H9 (cell line): ENCODE measurements at regions not wholly inside any gene's neighbourhood (a gene's known extent, or its start where the extent isn't known, plus 50 kb on each side); places are given as distances from the start of the nearest gene placed in this dataset.

Source experiments
- DNase-seq: peaks from one replicate; pipeline ENCODE4 v3.0.0-alpha.2; 2017
- H2AFZ ChIP-seq: one replicate; pipeline ENCODE4 v1.6.1; 2013; ENCODE audit warnings: mild to moderate bottlenecking, low read length, control low read depth, moderate library complexity
- H2AK5ac ChIP-seq: 2 replicates; pipeline ENCODE4 v1.6.1; 2013; ENCODE audit warnings: low read length, control low read depth, mixed read lengths; ENCODE audit not compliant: insufficient read length
- H2BK120ac ChIP-seq: one replicate; pipeline ENCODE4 v1.6.1; 2013; ENCODE audit warnings: low read depth, mild to moderate bottlenecking, low read length, control low read depth, inconsistent platforms; ENCODE audit not compliant: poor library complexity, severe bottlenecking
- H2BK12ac ChIP-seq: 2 replicates; pipeline ENCODE4 v1.6.1; 2013; ENCODE audit warnings: low read length, control low read depth, mixed read lengths, low read depth; ENCODE audit not compliant: insufficient read length
- H2BK15ac ChIP-seq: 2 replicates; pipeline ENCODE4 v1.6.1; 2013; ENCODE audit warnings: low read depth, low read length, control low read depth
- H2BK20ac ChIP-seq: one replicate; pipeline ENCODE4 v1.6.1; 2013; ENCODE audit warnings: low read depth, mild to moderate bottlenecking, low read length, control low read depth, inconsistent platforms; ENCODE audit not compliant: poor library complexity, severe bottlenecking
- H2BK5ac ChIP-seq: 2 replicates; pipeline ENCODE4 v1.6.1; 2013; ENCODE audit warnings: low read length, control low read depth, mixed read lengths; ENCODE audit not compliant: insufficient read length
- H3K14ac ChIP-seq: 2 replicates; pipeline ENCODE4 v1.6.1; 2013; ENCODE audit warnings: low read length, control low read depth; ENCODE audit not compliant: insufficient read depth
- H3K18ac ChIP-seq: 2 replicates; pipeline ENCODE4 v1.6.1; 2013; ENCODE audit warnings: low read depth, mild to moderate bottlenecking, mixed read lengths, low read length, control low read depth; ENCODE audit not compliant: insufficient read length
- H3K23ac ChIP-seq: 2 replicates; pipeline ENCODE4 v1.6.1; 2013; ENCODE audit warnings: low read length, control low read depth, mixed read lengths, low read depth; ENCODE audit not compliant: insufficient read length
- H3K23me2 ChIP-seq: 2 replicates; pipeline ENCODE4 v1.6.1; 2013; ENCODE audit warnings: low read depth, mild to moderate bottlenecking, mixed read lengths, low read length, control low read depth; ENCODE audit not compliant: insufficient read length, poor library complexity, severe bottlenecking
- H3K27ac ChIP-seq: 2 replicates; pipeline ENCODE4 v1.5.1; 2013; ENCODE audit warnings: low read length, control low read depth, mixed read lengths, low read depth; ENCODE audit not compliant: insufficient read length
- H3K27me3 ChIP-seq: 2 replicates; pipeline ENCODE4 v1.6.1; 2013; ENCODE audit warnings: low read length, control low read depth, inconsistent platforms; ENCODE audit not compliant: insufficient read depth
- H3K4ac ChIP-seq: 2 replicates; pipeline ENCODE4 v1.6.1; 2013; ENCODE audit warnings: low read depth, mild to moderate bottlenecking, control low read depth, inconsistent platforms, low read length, moderate library complexity
- H3K4me1 ChIP-seq: 2 replicates; pipeline ENCODE4 v1.6.1; 2013; ENCODE audit warnings: low read length, control low read depth, inconsistent platforms; ENCODE audit not compliant: insufficient read depth
- H3K4me2 ChIP-seq: 2 replicates; pipeline ENCODE4 v1.6.1; 2013; ENCODE audit warnings: low read length, control low read depth, mixed read lengths; ENCODE audit not compliant: insufficient read length, insufficient read depth
- H3K56ac ChIP-seq: 2 replicates; pipeline ENCODE4 v1.6.1; 2013; ENCODE audit warnings: low read depth, mild to moderate bottlenecking, mixed read lengths, low read length, control low read depth; ENCODE audit not compliant: insufficient read length
- H3K79me1 ChIP-seq: 2 replicates; pipeline ENCODE4 v1.6.1; 2013; ENCODE audit warnings: low read depth, mild to moderate bottlenecking, moderate library complexity, low read length, control low read depth, inconsistent platforms; ENCODE audit not compliant: insufficient read depth, poor library complexity, severe bottlenecking
- H3K79me2 ChIP-seq: 2 replicates; pipeline ENCODE4 v1.6.1; 2013; ENCODE audit warnings: low read length, control low read depth, inconsistent platforms; ENCODE audit not compliant: insufficient read depth
- H3K9ac ChIP-seq: 2 replicates; pipeline ENCODE4 v1.6.1; 2013; ENCODE audit warnings: low read length, control low read depth, mixed read lengths; ENCODE audit not compliant: insufficient read length; ENCODE audit errors: extremely low read depth
- H3K9me3 ChIP-seq: one replicate; pipeline ENCODE4 v1.6.1; 2013; ENCODE audit warnings: low read depth, low read length, inconsistent platforms; ENCODE audit not compliant: control insufficient read depth
- H3T11ph ChIP-seq: one replicate; pipeline ENCODE4 v1.6.1; 2013; ENCODE audit warnings: mild to moderate bottlenecking, low read length, control low read depth, inconsistent platforms
- H4K20me1 ChIP-seq: one replicate; pipeline ENCODE4 v1.6.1; 2013; ENCODE audit not compliant: control insufficient read depth, insufficient read length, insufficient read depth
- H4K5ac ChIP-seq: 2 replicates; pipeline ENCODE4 v1.6.1; 2013; ENCODE audit warnings: low read depth, mild to moderate bottlenecking, mixed read lengths, low read length, control low read depth; ENCODE audit not compliant: insufficient read length
- H4K8ac ChIP-seq: replicated peaks from 2 replicates; pipeline ENCODE4 v1.6.1; 2013; ENCODE audit warnings: low read length, control low read depth, mixed read lengths, low read depth; ENCODE audit not compliant: insufficient read length
- H4K91ac ChIP-seq: 2 replicates; pipeline ENCODE4 v1.6.1; 2013; ENCODE audit warnings: low read depth, mild to moderate bottlenecking, moderate library complexity, mixed read lengths, low read length, control low read depth; ENCODE audit not compliant: insufficient read length
- H3K27ac Mint-ChIP-seq, 3 experiments: 2 replicates in 2 of 3; 3 replicates in 1 of 3; pipeline ENCODE4 v1.8.0; 2020 to 2021; ENCODE audit warnings: mixed read lengths in 3 of 3, mild to moderate bottlenecking in 1 of 3, moderate library complexity in 1 of 3
- H3K27me3 Mint-ChIP-seq: 2 replicates; pipeline ENCODE4 v1.8.0; 2021; ENCODE audit warnings: low read depth, mild to moderate bottlenecking, moderate library complexity, mixed read lengths
- H3K36me3 Mint-ChIP-seq, 3 experiments: 2 replicates in 2 of 3; 3 replicates in 1 of 3; pipeline ENCODE4 v1.8.0; 2020 to 2021; ENCODE audit warnings: low read depth in 3 of 3, mixed read lengths in 3 of 3; ENCODE audit not compliant: insufficient read depth in 1 of 3
- H3K4me1 Mint-ChIP-seq, 2 experiments: 2 replicates each; pipeline ENCODE4 v1.8.0; 2020; ENCODE audit warnings: mixed read lengths in 2 of 2
- H3K4me3 Mint-ChIP-seq, 2 experiments: 2 replicates in 1 of 2; 3 replicates in 1 of 2; pipeline ENCODE4 v1.8.0; 2020 to 2021; ENCODE audit warnings: mild to moderate bottlenecking in 2 of 2, mixed read lengths in 2 of 2, moderate library complexity in 1 of 2
- H3K9me3 Mint-ChIP-seq, 2 experiments: 2 replicates in 1 of 2; 3 replicates in 1 of 2; pipeline ENCODE4 v1.8.0; 2020; ENCODE audit warnings: mild to moderate bottlenecking in 2 of 2, mixed read lengths in 2 of 2, moderate library complexity in 1 of 2
- CTCF ChIP-seq: fragments of 200-600 bp; sonication (generic); conservative IDR thresholded peaks from 3 replicates; pipeline ENCODE4 v1.8.0; 2021; ENCODE audit warnings: antibody characterized with exemption, mild to moderate bottlenecking
- WGBS: extraction: QIAGEN DNeasy Blood & Tissue Kit; methylation state at CpG from one replicate; pipeline ENCODE4 v1.1.7; 2013; ENCODE audit warnings: missing lambda C conversion rate, low lambda C conversion rate, mixed read lengths; ENCODE audit not compliant: insufficient read length; ENCODE audit errors: extremely low coverage; 5-methylcytosine and 5-hydroxymethylcytosine counted together

- Mint-ChIP-seq H3K4me1 (peaks cover 6% of the 10 kb centered on the region in 2 experiments), H3K27me3 (peaks cover 46% of the 10 kb centered on the region), H3K36me3 (no peaks in the 10 kb centered on the region), H3K4me3 (no peak overlapping the region), H3K9me3 (no peaks in the 10 kb centered on the region), H3K27ac (no peak overlapping the region)
- no peak for TF ChIP-seq CTCF
- Histone ChIP-seq H3K18ac (no peak overlapping the region), H3K79me1 (no peaks in the 10 kb centered on the region), H3K27me3 (no peaks in the 10 kb centered on the region), H3K14ac (no peak overlapping the region), H2BK120ac (no peak overlapping the region), H3K23ac (no peak overlapping the region), H4K5ac (no peak overlapping the region), H3K4ac (no peak overlapping the region), H3T11ph (no peak overlapping the region), H3K79me2 (no peaks in the 10 kb centered on the region), H3K56ac (no peak overlapping the region), H2BK20ac (no peak overlapping the region), H3K4me2 (no peak overlapping the region), H2BK5ac (no peak overlapping the region), H2BK12ac (no peak overlapping the region), H3K23me2 (no peaks in the 10 kb centered on the region), H2AFZ (no peak overlapping the region), H4K20me1 (no peaks in the 10 kb centered on the region), H3K4me1 (no peaks in the 10 kb centered on the region), H3K9me3 (no peaks in the 10 kb centered on the region), H3K9ac (no peak overlapping the region), H4K8ac (no peak overlapping the region), H2AK5ac (no peak overlapping the region), H4K91ac (no peak overlapping the region), H2BK15ac (no peak overlapping the region), H3K27ac (no peak overlapping the region)
- no CpG with 5 or more reads among the region's 2 CpGs for WGBS
- DNase-seq = no peak
Measured at GRCh38 chr12:107856096-107856495, 81.6 kb downstream of the ASCL4 start.
